ENCODE measurements at regions not wholly inside any gene's neighbourhood (a gene's known extent, or its start where the extent isn't known, plus 50 kb on each side); places are given as distances from the start of the nearest gene placed in this dataset.

GRCh38 chr6:85044361-85044760 lies 280.0 kb upstream of the TBX18 start:
- intact Hi-C loops (cut with micrococcal nuclease) = no loop called here

More at GRCh38 chr6:85044361-85044760, 280.0 kb upstream of the TBX18 start:
- Histone ChIP-seq H3K4me2 (ENCODE audit: low read depth, low read length) (no peak overlapping the region), H4K20me1 (ENCODE audit: insufficient read depth, low read length) (no peaks in the 10 kb centered on the region), H2BK20ac (ENCODE audit: low read depth, low read length) (no peak overlapping the region), H2BK120ac (ENCODE audit: low read depth, low read length) (no peak overlapping the region), H3K9me1 (ENCODE audit: insufficient read depth, low read length) (no peaks in the 10 kb centered on the region), H4K91ac (ENCODE audit: insufficient read depth, low read depth, low read length) (no peak overlapping the region), H3K14ac (replicated peaks; ENCODE audit: low read depth, low read length) (no peak overlapping the region), H3K4me1 (ENCODE audit: control insufficient read depth, insufficient read depth, low read length) (no peaks in the 10 kb centered on the region), H4K5ac (ENCODE audit: low read depth, low read length) (no peak overlapping the region), H3K4ac (ENCODE audit: low read depth, low read length) (no peak overlapping the region), H3K4me3 (ENCODE audit: insufficient read depth, low read depth, low read length) (no peak overlapping the region), H2BK5ac (ENCODE audit: low read depth, low read length, poor library complexity, severe bottlenecking) (no peak overlapping the region), H2AFZ (replicated peaks; ENCODE audit: low read length, poor library complexity) (no peak overlapping the region), H3K9me3 (ENCODE audit: control insufficient read depth, insufficient read depth, low read length) (no peaks in the 10 kb centered on the region), H3K36me3 (ENCODE audit: control insufficient read depth, insufficient read depth, low read length) (no peaks in the 10 kb centered on the region), H3K56ac (ENCODE audit: extremely low read depth, insufficient read depth, low read length) (no peak overlapping the region), H3K27me3 (ENCODE audit: control insufficient read depth, insufficient read depth, low read length) (no peaks in the 10 kb centered on the region), H3K79me1 (ENCODE audit: low read depth in 1 of 2, low read length in 2 of 2) (no peaks in the 10 kb centered on the region), H4K8ac (ENCODE audit: low read depth in 2 of 2, low read length in 2 of 2) (no peak overlapping the region), H3K23ac (ENCODE audit: low read depth, low read length) (no peak overlapping the region), H3K27ac (ENCODE audit: insufficient read depth, low read length) (no peak overlapping the region), H2AK9ac (replicated peaks; ENCODE audit: low read depth, low read length, poor library complexity) (no peak overlapping the region), H2AK5ac (ENCODE audit: low read depth, low read length) (no peak overlapping the region), H3K9ac (ENCODE audit: low read depth, low read length) (no peak overlapping the region), H3K18ac (ENCODE audit: low read depth, low read length) (no peak overlapping the region), H2BK15ac (ENCODE audit: low read depth, low read length) (no peak overlapping the region)
- ATAC-seq (ENCODE audit: low read depth) (no peak), DNase-seq (no peak)
- POLR2A ChIA-PET (ENCODE audit: unreplicated experiment) = no interaction called here
- CTCF ChIA-PET = no interaction called here
- in situ Hi-C loops (cut with MboI; ENCODE audit: low sequenced_read_pairs) = no loop called here
- no TSS peak for BruUV-seq (replicated peaks)
- dilution Hi-C loops (cut with HindIII; ENCODE audit: low sequenced_read_pairs, unreplicated experiment) = no loop called here
- WGBS, 2 experiments (ENCODE audit: extremely low coverage in 2 of 2, insufficient read length in 1 of 2) = no CpG with 5 or more reads among the region's 2 CpGs
- TF ChIP-seq MAFK (IDR thresholded peaks at IDR 0.05; ENCODE audit: low read depth, low read length) (no peak), CHD1 (IDR thresholded peaks at IDR 0.05; ENCODE audit: low read depth, low read length) (no peak), CEBPB (IDR thresholded peaks at IDR 0.05; ENCODE audit: low read depth, low read length) (no peak), POLR2A (IDR thresholded peaks at IDR 0.05; ENCODE audit: low read depth, low read length) (no peak), USF2 (IDR thresholded peaks at IDR 0.05; ENCODE audit: low read depth, low read length) (no peak), RCOR1 (IDR thresholded peaks at IDR 0.05; ENCODE audit: insufficient replicate concordance, low read length) (no peak), SMC3 (IDR thresholded peaks at IDR 0.05; ENCODE audit: low read depth, low read length) (no peak), RFX5 (IDR thresholded peaks at IDR 0.05; ENCODE audit: low read depth, low read length) (no peak), RAD21 (IDR thresholded peaks at IDR 0.05; ENCODE audit: low read length) (no peak), BHLHE40 (IDR thresholded peaks at IDR 0.05; ENCODE audit: low read depth, low read length) (no peak)

All from IMR-90 (cell line).